Activated CD8-positive, alpha-beta memory T cell treated with anti-CD3 and anti-CD28 coated beads for 1 hour (primary cell): ENCODE measurements at regions not wholly inside any gene's neighbourhood (a gene's known extent, or its start where the extent isn't known, plus 50 kb on each side); places are given as distances from the start of the nearest gene placed in this dataset.
"Not testable (repeated sequence)": the region's sequence is repeated elsewhere in the genome, so short reads cannot be mapped to it uniquely, and the experiment has no call there.

Experiments used
- DNase-seq, 2 donors: peaks; one replicate each; pipeline ENCODE4 v3.0.0-alpha.2; 2020; ENCODE audit warnings: low read depth in 1 of 2; ENCODE audit errors: extremely low read depth in 1 of 2

DNA sequence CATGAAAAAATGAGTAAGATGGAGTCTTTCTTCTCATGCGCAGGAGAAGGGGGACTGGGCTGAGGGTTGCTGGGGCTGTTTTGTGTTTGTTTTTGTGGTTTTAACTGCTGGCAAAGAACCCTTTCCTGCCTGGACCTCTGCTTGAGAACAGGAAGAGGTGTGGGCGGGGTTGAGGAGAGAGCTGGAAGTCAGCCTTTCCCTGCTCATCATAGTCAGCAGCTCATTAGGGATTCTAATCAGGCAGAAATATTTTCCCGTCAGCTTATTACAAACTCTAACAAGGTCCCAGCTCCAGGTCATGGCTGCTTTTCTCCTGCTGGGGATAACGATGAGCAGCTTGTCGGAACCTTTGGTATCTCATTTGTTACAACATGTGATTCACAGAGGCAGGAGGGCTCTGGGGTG, 185.0 kb upstream of the NRXN3 start:
- no peak for DNase-seq

DNA sequence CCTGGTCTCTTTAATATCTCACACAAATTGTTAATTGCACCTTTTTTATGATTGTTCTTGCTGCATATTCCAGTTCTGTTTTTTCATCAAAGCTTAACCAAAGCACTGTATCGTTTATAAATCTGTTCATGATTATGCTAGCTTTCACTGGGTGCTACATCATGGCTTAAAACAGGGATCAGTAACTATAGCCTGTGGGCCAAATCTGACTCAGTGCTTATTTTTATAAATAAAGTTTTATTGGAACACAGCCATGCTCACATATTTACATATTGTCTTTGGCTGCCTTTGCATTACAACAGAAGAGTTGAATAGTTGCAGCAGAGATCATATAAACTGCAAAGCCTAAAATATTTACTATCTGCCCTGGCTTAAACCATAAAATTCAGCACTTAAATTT, 183.4 kb upstream of the NRXN3 start:
- DNase-seq, result no peak

DNA sequence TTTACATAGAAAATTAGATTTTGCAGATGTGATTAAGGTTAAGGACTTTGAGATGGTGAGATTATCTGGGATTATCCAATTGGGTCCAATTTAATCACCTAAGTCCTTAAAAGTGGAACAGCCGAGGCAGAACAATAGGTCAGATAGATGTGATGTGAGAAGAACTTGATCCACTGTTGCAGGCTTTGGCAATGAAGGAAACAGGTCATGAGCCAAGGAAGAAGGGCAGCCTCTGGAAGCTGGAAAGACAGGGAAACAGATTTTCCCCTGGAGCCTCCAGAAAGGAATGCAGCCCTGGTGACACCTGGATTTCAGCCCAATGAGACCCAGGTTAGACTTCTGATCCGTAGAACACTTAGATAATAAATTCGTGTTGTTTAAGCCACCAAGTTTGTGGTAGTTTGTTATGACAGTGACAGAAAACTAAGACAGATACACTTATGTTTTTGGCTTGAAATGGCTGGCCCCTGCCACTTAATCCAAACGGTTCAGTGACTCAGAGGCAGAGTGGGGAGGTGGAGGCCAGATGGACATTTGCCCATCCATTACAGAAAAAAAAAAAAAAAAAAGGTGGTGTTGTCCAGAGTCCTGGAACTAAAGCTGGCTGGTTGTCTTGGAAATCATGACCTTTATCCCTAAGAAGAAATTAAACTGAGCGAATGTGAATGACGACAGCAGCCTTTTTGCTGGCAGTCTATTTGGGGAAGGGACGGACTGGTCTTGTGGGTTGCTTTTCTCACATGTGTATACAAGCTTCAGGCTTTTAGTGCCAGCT, 181.9 kb upstream of the NRXN3 start:
- no peak for DNase-seq

DNA sequence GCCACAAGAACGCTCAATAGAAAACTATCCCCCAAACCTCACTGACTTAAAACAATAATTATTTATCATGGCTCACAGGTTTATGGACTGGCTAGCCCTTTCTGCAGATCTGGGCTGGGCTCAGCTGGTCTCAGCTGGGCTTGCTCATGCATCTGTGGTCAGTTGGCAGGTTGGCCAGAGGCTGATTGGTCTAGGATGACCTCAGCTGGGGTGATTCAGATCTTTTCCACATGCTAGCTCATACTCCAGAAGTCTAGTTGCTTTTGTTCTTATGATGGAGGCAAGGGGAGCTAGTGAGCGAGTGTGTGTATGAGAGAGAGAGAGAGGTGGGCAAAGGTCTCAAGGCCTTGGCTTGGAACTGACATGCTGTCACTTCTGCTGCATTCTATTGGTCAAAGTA, 181.2 kb upstream of the NRXN3 start:
- no peak for DNase-seq

DNA sequence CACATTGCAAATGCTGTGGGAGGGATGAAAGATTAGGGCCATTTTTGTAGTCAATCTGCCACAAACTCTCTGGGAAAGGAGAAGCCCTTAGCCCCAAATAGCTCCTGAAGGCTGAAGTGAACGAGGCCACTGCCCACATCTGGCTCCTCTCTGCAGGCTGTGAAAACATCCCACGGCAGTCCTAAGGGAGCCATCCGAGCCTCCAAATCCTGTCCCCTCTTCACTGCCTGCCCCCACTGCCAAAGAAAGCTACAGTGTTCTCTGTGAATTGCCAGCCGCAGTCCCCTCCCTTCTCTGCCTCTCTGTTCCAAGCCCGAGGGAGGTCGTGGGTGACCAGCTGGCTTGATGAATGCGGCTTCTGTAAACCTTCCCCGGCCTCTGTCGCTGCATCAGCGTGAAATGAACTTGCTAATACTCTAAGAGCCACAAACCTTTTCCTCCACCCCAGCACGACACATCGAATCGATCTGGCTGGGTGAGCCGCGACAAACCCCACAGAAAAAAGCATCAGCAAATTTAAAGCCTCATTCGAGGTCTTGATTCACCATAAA, 180.7 kb upstream of the NRXN3 start:
- no peak for DNase-seq

DNA sequence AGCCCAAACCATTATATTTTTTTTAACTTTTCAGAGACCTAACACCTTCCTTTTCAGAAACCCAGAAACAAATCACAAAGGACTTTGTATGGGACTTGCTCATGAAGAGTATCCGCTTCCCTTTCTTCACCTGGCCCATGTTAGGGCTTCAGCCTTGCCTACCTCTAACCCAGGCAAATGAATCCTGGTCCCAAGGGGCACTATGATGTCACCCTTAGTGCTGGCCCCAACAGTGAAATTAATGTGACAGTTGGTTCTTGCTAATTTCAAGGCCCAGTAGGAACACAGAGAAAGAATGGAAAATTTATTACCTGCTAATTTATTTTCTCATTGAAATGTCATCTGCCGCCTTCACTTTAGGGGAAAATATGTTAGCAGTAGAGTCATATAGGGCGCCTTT, 179.8 kb upstream of the NRXN3 start:
- no peak for DNase-seq

GRCh38 chr14:77991128-77991772, 178.9 kb upstream of the NRXN3 start:
- DNase-seq, result no peak

- DNase-seq, result no peak
Measured at GRCh38 chr14:78005325-78005724, 164.8 kb upstream of the NRXN3 start.

DNA sequence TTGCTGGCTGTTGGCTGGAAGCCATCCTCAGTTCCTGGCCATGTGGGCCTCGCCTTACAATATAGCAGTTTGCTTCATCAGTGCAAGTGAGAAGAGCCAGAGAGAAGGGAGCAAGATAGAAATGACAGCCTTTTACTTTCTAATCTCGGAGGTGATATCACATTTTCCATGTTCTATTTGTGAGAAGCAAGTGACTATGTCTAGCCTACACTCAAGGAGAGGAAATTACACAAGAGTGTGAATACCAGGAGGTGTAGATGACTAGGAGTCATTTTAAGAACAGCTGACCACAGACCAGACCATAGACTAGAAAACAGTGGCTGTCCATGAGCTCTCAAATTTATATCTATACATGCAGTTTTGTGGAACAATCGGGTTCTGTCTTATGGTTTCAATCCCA, 163.0 kb upstream of the NRXN3 start:
- DNase-seq, result no peak

- DNase-seq, result no peak
Measured at GRCh38 chr14:78010688-78011087, 159.5 kb upstream of the NRXN3 start.

DNA sequence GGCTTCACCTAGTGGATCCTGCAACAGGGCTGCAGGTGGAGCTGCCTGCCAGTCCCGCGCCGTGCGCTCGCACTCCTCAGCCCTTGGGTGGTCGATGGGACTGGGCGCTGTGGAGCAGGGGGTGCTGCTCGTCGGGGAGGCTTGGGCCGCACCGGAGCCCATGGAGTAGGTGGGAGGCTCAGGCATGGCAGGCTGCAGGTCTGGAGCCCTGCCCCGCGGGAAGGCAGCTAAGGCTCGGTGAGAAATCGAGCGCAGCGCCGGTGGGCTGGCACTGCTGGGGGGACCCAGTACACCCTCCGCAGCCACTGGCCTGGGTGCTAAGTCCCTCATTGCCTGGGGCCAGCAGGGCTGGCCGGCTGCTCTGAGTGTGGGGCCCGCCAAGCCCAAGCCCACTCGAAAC, 156.3 kb upstream of the NRXN3 start:
- not testable (repeated sequence) for DNase-seq

DNA sequence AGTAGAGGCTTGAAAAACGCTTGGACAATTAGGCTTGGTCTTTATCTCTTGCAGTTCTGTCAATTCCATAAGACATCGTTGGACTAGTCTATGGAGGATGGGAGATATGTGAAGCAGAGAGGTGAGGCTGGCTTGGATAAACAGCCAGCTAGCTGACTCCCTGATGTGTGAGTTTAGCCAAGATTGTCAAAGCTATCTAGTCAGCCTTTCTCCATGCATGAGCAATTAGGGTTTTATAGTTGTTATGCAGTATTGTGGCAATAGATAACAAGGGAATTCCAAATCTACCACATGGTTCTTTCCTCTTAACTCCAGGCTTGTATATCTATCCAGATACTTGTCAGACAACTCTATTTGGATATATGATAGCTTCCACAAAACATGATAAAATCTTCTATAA, 153.6 kb upstream of the NRXN3 start:
- no peak for DNase-seq

- no peak for DNase-seq
Measured at GRCh38 chr14:78018283-78018682, 151.9 kb upstream of the NRXN3 start.

DNA sequence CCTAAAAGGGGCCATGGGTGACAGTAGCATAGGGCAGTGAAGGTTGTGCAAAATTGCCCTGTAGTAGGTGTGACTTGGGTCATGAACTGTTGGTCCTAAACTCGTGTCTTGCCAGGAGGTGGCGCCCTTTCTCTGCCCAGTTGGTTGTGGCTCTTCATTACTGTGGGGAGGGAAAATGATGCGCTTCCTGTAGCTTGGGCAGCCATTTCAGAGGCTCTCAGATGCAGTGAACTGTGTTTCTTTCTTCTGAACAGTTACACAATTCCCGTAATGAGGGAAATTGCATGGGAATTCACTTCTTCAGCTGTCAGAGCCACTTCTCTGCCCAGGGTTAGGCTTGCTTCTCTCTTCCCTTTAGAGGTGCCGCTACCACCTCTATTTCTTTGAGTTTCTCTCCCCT, 148.1 kb upstream of the NRXN3 start:
- DNase-seq, result peak in 1 of 2 donors; percentile 4

DNA sequence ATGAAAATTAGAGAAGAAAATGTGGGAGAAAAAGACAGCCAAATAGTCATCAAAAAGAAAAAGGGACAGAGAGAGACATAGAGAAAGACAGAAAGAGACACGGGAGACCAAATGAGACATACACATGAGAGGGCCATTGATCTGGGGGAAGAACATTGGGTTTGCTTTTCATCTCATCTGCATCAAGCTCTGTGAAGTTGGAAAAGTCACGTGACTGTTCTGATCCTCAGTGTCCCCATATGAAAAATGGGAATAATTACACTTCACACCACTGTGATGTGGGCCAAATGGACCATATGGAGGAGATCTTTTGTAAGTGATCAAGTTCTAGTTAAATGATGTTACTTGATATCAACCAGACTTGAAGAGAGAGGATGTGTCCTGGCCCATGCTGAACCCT, 147.1 kb upstream of the NRXN3 start:
- DNase-seq, result no peak

GRCh38 chr14:78028471-78028870, 141.7 kb upstream of the NRXN3 start:
- no peak for DNase-seq

DNA sequence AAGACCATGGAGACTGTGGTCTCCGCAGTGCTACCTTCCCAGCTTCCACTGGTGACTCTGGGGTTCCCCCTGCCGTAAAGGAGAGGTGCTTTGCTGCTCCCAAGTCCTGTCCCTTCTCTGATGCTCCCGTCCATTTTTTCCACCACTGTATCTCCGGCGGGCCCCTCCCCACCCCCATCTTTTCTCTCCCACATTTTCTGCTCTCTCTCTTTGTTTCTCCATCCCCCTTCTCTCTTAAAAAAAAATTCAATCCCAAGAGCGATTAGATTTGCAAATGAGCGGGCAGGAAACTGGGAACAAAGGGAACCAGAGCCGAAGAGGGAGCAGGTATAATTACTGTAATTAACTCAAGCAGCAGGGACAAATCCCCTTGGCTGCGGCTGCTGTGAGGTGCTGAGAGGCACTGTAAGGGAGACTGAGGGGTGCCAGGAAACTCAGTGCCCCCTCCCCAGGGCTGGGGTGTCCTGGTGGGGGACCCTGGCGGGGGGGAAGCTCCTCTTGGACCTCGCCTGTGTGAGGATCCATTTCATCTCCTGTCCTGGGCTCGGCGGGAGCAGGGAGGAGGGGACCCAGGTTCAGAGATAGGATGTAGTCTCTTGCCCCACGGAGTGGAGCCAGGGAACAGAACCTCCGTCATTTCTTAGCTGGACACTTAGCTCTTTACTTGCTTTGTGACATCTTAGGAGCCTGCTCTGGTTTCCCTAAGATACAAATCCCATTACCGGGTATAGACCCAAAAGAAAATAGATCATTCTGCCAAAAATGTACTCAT, 140.4 kb upstream of the NRXN3 start:
- DNase-seq, result no peak

DNA sequence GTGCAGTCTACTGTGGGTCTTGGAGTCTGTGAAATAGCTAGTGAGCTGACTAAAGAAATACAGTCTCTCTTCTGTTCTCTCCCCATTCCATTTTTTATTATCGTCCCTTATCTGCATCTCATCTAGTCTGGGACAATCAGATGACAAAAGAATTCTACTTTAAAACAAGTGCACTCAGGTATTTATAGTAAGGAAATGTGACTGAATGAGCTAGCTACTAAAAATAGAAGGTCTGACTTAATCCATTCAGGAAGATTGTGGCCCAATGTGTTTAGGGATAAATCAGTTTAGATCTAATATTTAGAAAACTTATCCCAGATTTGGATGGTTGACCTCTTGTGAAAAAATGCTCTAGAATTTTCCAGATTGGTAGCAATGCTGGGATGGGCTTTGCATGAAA, 126.8 kb upstream of the NRXN3 start:
- no peak for DNase-seq

DNA sequence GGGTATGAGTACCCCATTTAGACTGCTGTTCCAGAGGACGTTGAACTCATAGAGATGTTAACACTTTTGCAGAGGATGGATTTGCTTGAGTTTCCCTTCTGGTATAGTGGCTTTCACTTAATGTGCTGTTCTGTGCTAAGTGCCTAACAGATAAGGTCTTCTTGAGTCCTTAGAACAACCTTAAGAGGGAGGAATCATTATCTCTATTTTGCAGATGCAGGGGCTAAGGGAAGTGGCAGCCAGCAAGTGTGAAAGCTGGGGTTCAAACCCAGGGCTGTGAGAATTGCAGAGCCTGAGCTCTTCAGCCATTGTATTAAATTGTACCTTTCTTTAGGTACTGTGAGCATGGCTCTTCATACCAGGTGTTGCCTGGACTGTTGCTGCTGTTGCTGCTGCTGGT, 122.1 kb upstream of the NRXN3 start:
- no peak for DNase-seq

- DNase-seq, result not testable (repeated sequence)
Measured at GRCh38 chr14:78056890-78057289, 113.3 kb upstream of the NRXN3 start.

DNA sequence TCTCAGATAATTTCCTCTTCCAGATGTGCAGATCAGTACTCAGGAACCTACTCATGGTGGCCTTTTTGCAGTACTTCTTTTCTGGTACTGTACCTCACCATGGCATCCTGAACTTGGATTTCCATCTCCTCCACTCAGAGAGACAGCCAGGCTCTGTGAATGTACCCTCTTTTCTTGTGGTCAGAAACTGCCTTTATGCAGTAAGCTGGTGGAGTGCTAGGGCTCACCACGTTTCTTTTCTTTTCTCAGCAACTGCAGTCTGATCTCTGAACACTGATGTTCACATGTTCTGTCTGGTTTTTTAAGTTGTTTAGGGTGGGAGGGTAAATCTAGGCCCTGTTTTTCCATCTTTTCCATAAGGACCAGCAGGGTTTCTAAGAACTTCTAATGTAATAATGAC, 99.8 kb upstream of the NRXN3 start:
- DNase-seq, result no peak
